HG02571 (cell line): ENCODE measurements at regions not wholly inside any gene's neighbourhood (a gene's known extent, or its start where the extent isn't known, plus 50 kb on each side); places are given as distances from the start of the nearest gene placed in this dataset.
"Not testable (repeated sequence)": the region's sequence is repeated elsewhere in the genome, so short reads cannot be mapped to it uniquely, and the experiment has no call there.

Experiments
- ATAC-seq: cut with Tn5 transposase; IDR thresholded peaks from one replicate; pipeline ENCODE4 v1.9.1; 2021; ENCODE audit warnings: mild to moderate bottlenecking, moderate library complexity; ENCODE audit not compliant: unreplicated experiment

- ATAC-seq, result no peak
Observed at GRCh38 chr1:184858288-184858687, 103.6 kb upstream of the EDEM3 start.

GRCh38 chr1:184854496-184855140 lies 100.0 kb upstream of the EDEM3 start:
- ATAC-seq, result no peak

DNA sequence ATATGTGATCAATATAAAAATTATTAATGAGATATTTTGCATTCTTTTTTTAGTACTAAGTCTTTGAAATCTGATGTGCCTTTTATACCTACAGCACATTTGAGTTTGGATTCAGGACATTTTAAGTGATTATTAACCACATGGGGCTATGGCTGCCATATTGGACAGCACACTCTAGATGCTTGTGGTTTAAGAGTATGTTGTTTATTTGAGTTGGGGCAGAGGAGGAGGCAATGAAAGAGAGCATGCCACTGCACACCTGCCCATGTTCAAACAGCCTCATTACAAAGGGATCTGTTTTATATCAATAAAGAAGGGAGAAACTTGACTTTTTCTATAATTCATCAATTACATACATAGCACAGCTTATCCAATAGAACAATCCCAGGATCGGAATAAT lies 99.4 kb upstream of the EDEM3 start:
- ATAC-seq, result no peak

DNA sequence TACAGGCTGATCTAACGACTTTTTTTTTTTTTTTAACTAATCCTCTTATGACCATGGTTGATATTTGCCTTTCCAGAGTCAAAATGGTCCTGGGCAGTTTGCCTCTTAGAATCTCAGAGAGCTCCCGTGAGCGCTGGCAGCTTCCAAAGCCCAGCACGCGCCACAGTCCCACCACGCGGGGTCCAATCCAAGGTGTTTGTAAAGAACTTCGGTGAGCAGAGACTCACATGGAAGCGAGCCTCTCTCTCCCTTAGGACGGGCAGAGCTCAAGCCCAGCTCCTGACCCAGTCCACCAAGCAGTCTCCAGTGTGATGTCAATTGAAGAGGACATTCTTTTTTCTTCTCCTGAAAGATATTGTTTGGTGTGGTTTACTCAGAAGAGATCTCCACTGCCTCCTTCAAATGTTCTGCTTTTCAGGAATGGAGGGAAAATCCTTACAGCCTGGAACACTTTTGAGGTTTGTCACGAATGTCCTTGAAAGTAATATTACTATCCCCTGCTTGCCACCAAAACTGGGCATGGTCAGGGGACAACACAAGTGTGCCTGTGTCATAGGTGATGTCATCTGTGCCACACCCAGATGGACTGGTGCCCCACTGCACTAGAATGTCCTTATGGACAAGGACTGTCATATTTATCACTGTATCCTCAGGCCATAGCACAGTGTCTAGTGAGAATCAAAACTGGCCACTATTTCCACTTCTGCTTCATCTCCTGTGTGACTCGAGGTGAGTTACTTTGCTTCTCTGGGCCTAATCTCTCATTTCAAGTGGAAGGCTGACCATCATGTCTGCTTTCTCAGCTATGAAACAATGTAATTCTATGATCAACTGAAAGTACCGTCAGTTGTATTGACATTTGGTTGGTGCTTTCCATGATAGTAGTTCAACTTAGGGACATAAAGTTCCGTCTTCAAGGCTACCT lies 97.4 kb upstream of the EDEM3 start:
- ATAC-seq, result no peak

DNA sequence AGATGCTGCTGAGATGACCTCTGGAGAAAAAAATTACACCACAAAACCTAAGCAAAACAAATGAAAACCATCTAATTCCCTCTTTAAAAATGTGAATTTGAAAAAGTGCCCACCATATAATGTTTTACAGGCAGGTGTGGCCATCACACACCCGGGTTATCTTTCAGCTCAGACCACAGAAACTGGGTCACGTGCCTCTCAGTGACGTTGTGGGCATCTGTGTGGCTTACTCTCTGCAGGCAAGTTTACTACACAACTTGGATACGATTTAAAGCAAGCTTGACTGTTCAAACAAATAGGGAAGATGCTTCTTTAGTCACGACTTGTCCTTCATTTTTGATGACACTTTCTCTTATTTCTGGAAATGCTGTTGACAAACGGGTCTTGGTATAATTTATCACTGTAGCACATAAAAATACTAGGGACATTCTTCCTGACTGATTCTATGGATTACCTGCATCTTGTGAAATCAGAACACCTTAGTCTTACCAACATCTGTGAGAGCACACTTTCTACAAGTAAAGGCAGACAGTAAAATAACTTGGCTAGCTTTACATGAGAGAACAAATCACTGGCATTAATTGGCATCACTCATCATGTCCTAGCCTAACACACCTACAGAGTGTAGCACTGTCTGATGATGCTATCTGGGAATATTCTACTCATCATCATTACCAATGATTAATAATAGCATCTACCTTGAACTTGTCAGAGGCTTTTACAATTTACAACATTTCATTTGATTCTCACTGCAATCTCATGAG lies 89.3 kb upstream of the EDEM3 start:
- peak; percentile 99 for ATAC-seq

DNA sequence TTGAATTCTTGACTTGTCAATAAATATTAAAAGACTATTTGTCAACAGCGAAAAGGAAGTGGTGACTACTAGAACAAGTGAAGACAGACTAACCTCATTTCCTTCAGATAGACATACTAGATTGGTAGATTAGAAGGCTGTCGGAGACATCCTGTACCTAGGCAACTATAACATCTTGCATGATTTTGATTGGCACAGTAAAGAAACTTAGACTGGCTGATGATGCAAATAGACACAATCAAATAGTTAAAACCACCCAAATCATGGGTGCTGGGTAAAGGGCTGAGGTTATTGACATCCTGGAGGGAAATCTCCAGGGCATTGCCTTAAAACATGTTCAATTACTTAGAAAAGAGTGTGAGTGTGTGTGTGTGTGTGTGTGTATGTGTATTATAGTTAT lies 85.9 kb upstream of the EDEM3 start:
- ATAC-seq, result no peak

- no peak for ATAC-seq
Observed at GRCh38 chr1:184838504-184838951, 83.9 kb upstream of the EDEM3 start.

DNA sequence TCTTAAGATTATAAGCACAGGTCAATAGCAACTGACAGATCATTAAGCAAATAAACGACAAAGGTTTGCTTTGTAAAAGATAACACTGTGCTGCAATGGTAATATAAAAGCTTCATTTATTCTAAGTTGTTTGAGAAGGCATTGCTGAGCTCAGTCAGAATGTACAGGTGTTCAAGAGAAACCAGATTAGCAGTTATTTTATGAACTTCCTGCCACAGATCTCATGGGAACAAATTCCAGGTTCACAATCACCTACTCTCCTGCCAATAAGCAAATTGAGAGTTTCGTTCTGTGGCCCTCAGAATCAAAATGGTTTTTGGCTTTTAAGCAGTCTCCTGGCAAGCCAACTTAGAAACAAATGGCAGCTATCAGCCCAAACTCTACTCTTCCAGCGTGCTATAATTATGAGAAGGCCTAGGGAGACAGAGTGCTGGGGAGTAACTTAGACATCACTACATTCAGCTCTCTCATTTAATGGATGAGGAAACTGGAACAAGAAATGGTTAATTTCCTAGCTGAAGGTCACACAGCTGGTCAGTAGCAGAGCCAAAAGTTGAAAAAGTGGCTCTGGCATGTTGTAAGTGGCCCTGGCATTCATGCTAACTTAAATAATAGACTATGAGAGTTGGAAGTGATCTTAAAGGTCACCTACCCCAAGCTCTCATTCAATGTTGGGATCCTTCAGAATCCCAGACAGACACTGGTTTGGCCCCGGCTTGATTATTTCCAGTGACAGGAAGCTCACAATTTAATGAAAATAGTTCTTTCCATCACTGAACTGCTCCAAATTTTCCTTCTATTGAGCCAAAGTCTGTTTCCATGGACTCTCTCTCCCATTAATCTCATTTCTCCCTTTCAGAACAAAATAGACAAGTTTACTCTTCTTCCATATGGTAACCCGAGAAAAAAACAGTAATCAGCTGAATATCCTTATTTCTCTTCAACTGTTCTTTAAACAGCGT lies 82.6 kb upstream of the EDEM3 start:
- ATAC-seq, result no peak

DNA sequence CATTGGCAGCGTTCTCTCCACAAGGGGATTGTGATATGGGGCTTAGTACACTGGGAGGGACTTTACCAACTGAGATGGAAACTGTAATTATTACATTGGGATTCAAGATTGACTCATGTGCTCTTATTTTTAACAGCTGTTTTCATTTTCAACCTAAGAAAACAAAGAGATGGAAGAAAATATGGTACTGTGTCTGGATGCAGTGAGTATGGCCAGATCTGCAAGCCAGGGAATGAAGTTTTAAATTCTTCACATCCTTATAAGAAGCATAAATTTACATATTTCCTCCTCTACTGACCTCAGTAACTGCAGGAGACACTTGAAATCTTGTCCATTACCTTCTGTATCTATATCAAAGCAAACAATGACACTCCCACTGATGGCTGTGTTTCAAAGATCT lies 81.5 kb upstream of the EDEM3 start:
- no peak for ATAC-seq

DNA sequence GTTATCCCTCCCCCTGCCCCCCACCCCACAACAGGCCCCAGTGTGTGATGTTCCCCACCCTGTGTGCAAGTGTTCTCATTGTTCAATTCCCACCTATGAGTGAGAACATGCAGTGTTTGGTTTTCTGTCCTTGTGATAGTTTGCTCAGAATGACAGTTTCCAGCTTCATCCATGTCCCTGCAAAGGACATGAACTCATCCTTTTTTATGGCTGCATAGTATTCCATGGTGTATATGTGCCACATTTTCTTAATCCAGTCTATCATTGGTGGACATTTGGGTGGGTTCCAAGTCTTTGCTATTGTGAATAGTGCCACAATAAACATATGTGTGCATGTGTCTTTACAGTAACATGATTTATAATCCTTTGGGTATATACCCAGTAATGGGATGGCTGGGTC lies 79.3 kb upstream of the EDEM3 start:
- not testable (repeated sequence) for ATAC-seq

DNA sequence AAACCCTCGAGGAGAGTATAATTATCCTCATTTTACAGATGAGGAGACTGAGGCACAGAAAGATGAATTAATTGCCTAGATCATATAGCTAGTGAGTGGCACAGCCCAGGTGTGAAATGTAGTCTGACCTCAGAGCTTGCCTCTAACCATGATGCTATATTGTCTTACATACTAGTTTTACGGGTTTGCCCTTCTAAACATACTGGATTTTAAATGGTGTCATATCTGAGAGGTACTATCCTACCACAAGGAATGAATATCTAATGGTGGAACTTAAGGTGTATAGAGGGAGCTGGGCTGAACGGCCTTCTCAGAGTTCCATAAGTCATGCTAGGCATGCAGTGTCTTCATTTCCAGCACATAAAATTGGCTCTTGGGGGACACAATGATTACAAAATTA lies 77.9 kb upstream of the EDEM3 start:
- ATAC-seq, result no peak

DNA sequence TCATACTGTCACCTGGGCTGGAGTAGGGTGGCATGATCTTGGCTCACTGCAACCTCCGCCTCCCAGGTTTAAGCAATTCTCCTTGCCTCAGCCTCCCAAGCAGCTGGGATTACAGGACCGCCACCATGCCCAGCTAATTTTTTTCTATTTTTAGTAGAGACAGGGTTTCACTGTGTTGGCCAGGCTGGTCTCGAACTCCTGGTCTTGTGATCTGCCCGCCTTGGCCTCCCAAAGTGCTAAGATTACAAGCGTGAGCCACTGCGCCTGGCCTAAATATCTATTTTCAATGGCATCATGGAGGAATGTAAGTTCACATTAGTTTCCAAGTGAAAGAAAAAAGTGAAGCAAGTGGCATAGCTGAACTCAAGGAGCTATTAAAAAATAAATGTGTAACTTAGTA lies 74.8 kb upstream of the EDEM3 start:
- not testable (repeated sequence) for ATAC-seq

GRCh38 chr1:184828369-184828717 lies 73.7 kb upstream of the EDEM3 start:
- no peak for ATAC-seq

- ATAC-seq, result no peak
Observed at GRCh38 chr1:184827600-184828368, 73.1 kb upstream of the EDEM3 start.

DNA sequence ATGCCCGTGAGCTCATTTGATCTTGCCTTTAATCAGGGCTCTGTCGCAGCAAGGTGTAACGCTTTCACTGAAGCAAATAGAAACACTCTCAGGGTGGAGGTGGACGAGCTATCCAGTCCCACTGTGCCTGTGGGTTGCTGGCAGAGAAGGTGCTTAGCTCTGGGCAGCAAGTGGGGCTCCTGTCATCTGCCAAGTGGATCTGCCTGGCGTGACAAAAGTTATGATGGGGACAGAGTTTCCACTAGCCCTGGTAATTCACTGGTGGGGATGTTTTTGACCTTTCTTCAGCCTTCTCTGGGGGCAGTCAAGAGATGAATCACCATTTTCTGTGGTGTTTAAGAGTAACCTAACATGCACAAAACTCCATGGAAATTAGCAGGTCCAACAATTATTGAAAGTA lies 71.3 kb upstream of the EDEM3 start:
- ATAC-seq, result peak; percentile 50

- no peak for ATAC-seq
Observed at GRCh38 chr1:184825571-184825970, 70.9 kb upstream of the EDEM3 start.

DNA sequence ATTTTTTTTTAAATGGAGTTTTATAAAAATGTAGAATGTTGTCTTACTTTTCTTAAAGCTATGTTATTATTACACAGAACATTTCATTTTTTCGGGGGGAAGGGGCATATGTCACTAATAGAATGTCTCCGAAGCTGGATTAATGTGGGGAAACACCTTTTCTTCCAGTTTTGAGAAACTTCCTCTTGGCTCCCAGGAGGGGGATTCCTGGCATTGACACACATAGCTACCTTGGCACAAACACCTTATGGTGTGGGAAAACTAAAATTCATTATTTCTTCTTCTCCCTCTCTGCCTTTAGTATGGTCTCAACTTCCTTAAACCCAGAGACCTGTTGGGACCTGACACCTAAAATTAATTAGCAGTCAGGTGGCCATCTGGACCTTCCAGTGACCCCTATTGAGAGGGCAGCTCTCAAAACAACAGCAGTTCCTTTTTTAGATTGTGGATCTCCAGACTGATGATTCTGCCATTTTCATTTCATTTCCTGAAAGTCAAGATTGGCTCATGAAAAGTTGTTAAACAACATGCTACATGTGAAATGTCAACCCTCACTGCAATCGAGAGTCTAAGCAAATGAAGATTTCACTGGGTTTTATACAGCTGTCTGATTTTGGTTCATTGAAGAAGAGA lies 70.1 kb upstream of the EDEM3 start:
- ATAC-seq, result no peak

- ATAC-seq, result no peak
Observed at GRCh38 chr1:184823080-184823479, 68.4 kb upstream of the EDEM3 start.

DNA sequence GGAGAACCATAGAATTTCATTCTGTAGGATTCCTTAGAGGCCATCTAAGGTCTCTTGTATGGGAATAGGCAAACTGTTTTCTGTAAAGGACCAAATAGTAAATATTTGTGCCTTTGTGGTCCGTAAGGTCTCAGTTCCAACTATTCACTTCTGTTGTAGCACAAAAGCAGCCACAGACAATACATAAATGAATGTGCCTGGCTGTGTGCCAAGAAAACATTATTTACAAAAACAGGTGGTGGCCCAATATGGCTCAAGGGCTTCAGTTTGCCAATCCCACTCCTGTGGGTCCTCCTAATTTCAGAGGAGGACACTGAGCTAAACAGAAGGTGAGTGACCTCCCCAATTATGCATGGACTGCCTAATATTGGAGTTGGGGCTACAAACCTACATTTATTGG lies 67.6 kb upstream of the EDEM3 start:
- ATAC-seq, result no peak
